ENCODE measurements at regions not wholly inside any gene's neighbourhood (a gene's known extent, or its start where the extent isn't known, plus 50 kb on each side); places are given as distances from the start of the nearest gene placed in this dataset.

- TF ChIP-seq CTCF (IDR thresholded peaks at IDR 0.05) (no peak), POLR2A (IDR thresholded peaks at IDR 0.05) (no peak), POLR2AphosphoS5 (IDR thresholded peaks at IDR 0.05) (no peak)
Observed at GRCh38 chr5:125987677-125988255, 435.4 kb upstream of the GRAMD2B start.

Measured in sigmoid colon (tissue), 4 donors.